PC-3 (cell line): ENCODE measurements at regions not wholly inside any gene's neighbourhood (a gene's known extent, or its start where the extent isn't known, plus 50 kb on each side); places are given as distances from the start of the nearest gene placed in this dataset.

ENCODE experiments used
- ATAC-seq: fragments of 200-7000 bp; cut with Tn5 transposase; 2 replicates; pipeline ENCODE4 v1.9.1; 2020; ENCODE audit warnings: mild to moderate bottlenecking, moderate library complexity
- BruUV-seq: library from RNA; stranded (reverse); fragments of 400-500 nt; replicated peaks from 2 replicates; lab custom pipeline; 2021; lab: Mats Ljungman, UMichigan
- CTCF ChIA-PET: fragments of 300-600 bp; sonication (Branson Sonifier 250); formaldehyde crosslinking; loops from one replicate; lab custom pipeline; 2022; ENCODE audit warnings: antibody characterized with exemption; lab: Charles Lee
- POLR2A ChIA-PET: fragments of 300-600 bp; sonication (Branson Sonifier 250); formaldehyde crosslinking; loops from one replicate; lab custom pipeline; 2022; ENCODE audit warnings: antibody characterized with exemption; ENCODE audit not compliant: unreplicated experiment; lab: Charles Lee
- DNase-seq: peaks from one replicate; pipeline ENCODE4 v3.0.0-alpha.2; 2015
- H2AFZ ChIP-seq: fragments of 300-600 bp; sonication (generic); 2 replicates; pipeline ENCODE4 v1.6.0; 2016; ENCODE audit warnings: antibody characterized with exemption, low read length
- H3F3A ChIP-seq: fragments of 300-600 bp; sonication (generic); one replicate; pipeline ENCODE4 v1.6.0; 2017; ENCODE audit warnings: antibody characterized with exemption, low read length, control low read depth, mild to moderate bottlenecking; ENCODE audit not compliant: unreplicated experiment
- H3K27ac ChIP-seq: fragments of 300-600 bp; sonication (generic); 2 replicates; pipeline ENCODE4 v1.5.1; 2016; ENCODE audit warnings: mild to moderate bottlenecking, low read length
- H3K27me3 ChIP-seq: fragments of 300-600 bp; sonication (generic); 2 replicates; pipeline ENCODE4 v1.6.1; 2016; ENCODE audit warnings: low read length, mixed read lengths
- H3K36me3 ChIP-seq: fragments of 300-600 bp; sonication (generic); 2 replicates; pipeline ENCODE4 v1.6.1; 2016; ENCODE audit warnings: low read depth, mixed run types, low read length, mixed read lengths
- H3K4me1 ChIP-seq: fragments of 300-600 bp; sonication (generic); 2 replicates; pipeline ENCODE4 v1.5.1; 2016; ENCODE audit warnings: low read length; ENCODE audit not compliant: insufficient read depth
- H3K4me2 ChIP-seq: fragments of 300-600 bp; sonication (generic); 2 replicates; pipeline ENCODE4 v1.6.0; 2016; ENCODE audit warnings: low read length
- H3K4me3 ChIP-seq: fragments of 300-600 bp; sonication (generic); 2 replicates; pipeline ENCODE4 v1.5.1; 2016; ENCODE audit warnings: mild to moderate bottlenecking, low read length, mixed read lengths
- H3K79me2 ChIP-seq: fragments of 300-600 bp; sonication (generic); 2 replicates; pipeline ENCODE4 v1.6.1; 2017; ENCODE audit warnings: low read length, mixed read lengths
- H3K9ac ChIP-seq: fragments of 300-600 bp; sonication (generic); 2 replicates; pipeline ENCODE4 v1.6.0; 2016; ENCODE audit warnings: mild to moderate bottlenecking, low read length
- H3K9me2 ChIP-seq: fragments of 300-600 bp; sonication (generic); replicated peaks from 2 replicates; pipeline ENCODE4 v1.6.1; 2016; ENCODE audit warnings: mixed run types, low read length, mixed read lengths
- H3K9me3 ChIP-seq: fragments of 300-600 bp; sonication (generic); 2 replicates; pipeline ENCODE4 v1.6.1; 2016; ENCODE audit warnings: low read length, mixed read lengths
- H4K20me1 ChIP-seq: fragments of 300-600 bp; sonication (generic); 2 replicates; pipeline ENCODE4 v1.6.1; 2016; ENCODE audit warnings: low read length, mixed read lengths
- EZH2 ChIP-seq: fragments of 300-600 bp; sonication (generic); IDR thresholded peaks from one replicate; pipeline ENCODE4 v1.6.1; 2017; ENCODE audit warnings: antibody characterized with exemption, mild to moderate bottlenecking, low read length; ENCODE audit not compliant: unreplicated experiment
- EZH2phosphoT487 ChIP-seq: fragments of 300-600 bp; sonication (generic); IDR thresholded peaks from 2 replicates; pipeline ENCODE4 v1.6.1; 2018; ENCODE audit warnings: mild to moderate bottlenecking, antibody characterized with exemption, low read length, borderline replicate concordance
- intact Hi-C: fragments of 100-400 bp; cut with micrococcal nuclease; formaldehyde crosslinking; loops from 2 replicates; pipeline ENCODE4 v1.9.0; 2023
- TF ChIP-seq, protein P1 (sequence below): fragments of 300-600 bp; sonication (generic); conservative IDR thresholded peaks from 2 replicates; pipeline ENCODE4 v1.5.1; 2017; ENCODE audit warnings: antibody characterized with exemption, low read depth, mild to moderate bottlenecking, low read length

DNA sequence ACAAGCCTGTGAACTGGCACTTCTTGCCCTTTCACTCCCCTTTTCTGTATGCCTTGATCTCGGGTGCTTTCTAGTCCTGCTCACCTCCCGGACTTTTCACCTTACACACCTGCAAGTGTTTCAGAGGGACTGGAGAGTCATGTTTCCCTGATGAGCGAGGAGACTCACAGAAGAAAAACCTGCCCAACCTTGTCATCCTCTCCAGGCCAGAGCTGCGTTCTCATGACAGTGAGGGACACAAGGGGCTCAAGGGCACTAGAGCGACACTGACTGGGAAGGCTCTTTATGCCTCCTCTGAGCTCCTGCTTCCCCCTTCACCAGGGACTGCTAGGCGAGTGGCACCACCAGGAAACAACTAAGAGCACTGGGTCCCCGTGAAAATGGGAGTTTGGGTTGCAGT is 376.9 kb upstream of the RPS23 start:
- H4K20me1 ChIP-seq, result no peaks in the 10 kb centered on the region
- BruUV-seq, result no TSS peak
- no peaks in the 10 kb centered on the region for H3K4me1 ChIP-seq
- intact Hi-C loops, result no loop called here
- H3K27me3 ChIP-seq, result no peaks in the 10 kb centered on the region
- no peaks in the 10 kb centered on the region for H3K36me3 ChIP-seq
- H3K4me3 ChIP-seq, result no peak overlapping the region
- no peak for ATAC-seq
- no peak overlapping the region for H3K27ac ChIP-seq
- TF ChIP-seq EZH2, result no peak
- H3K4me2 ChIP-seq, result no peak overlapping the region
- no peaks in the 10 kb centered on the region for H3K9me3 ChIP-seq
- no peak for DNase-seq
- no peak overlapping the region for H3K9ac ChIP-seq
- CTCF ChIA-PET, result no interaction called here
- H2AFZ ChIP-seq, result no peak overlapping the region
- no peaks in the 10 kb centered on the region for H3K79me2 ChIP-seq
- POLR2A ChIA-PET, result no interaction called here
- no peaks in the 10 kb centered on the region for H3K9me2 ChIP-seq
- H3F3A ChIP-seq, result no peaks in the 10 kb centered on the region

DNA sequence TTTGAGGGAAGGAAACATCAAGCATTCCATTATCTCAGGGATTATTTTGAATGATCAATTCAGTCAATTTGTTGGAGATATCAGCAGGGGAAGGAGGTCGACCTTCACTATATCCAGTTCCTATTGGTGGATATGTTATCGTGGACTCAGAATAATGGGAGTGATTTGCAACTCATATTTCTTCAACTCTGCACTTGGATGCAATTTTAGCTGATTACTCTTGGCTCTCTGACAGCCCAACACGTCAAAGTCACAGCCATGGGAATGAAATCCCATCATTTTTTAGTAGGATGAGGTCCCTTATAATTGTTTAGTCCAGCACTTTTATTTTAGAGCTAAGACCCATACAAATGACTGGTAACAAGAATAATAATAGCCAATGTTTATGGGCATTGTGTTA is 371.8 kb upstream of the RPS23 start:
- TF ChIP-seq EZH2 (no peak), EZH2phosphoT487 (no peak)
- TF ChIP-seq, protein P1, sequence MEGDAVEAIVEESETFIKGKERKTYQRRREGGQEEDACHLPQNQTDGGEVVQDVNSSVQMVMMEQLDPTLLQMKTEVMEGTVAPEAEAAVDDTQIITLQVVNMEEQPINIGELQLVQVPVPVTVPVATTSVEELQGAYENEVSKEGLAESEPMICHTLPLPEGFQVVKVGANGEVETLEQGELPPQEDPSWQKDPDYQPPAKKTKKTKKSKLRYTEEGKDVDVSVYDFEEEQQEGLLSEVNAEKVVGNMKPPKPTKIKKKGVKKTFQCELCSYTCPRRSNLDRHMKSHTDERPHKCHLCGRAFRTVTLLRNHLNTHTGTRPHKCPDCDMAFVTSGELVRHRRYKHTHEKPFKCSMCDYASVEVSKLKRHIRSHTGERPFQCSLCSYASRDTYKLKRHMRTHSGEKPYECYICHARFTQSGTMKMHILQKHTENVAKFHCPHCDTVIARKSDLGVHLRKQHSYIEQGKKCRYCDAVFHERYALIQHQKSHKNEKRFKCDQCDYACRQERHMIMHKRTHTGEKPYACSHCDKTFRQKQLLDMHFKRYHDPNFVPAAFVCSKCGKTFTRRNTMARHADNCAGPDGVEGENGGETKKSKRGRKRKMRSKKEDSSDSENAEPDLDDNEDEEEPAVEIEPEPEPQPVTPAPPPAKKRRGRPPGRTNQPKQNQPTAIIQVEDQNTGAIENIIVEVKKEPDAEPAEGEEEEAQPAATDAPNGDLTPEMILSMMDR, result no peak
- CTCF ChIA-PET, result no interaction called here
- H3K4me1 ChIP-seq, result 0 out of 2 replicates have a peak, but pooled peaks cover 2% of the 10 kb centered on the region
- H3F3A ChIP-seq, result no peaks in the 10 kb centered on the region
- H3K36me3 ChIP-seq, result no peaks in the 10 kb centered on the region
- no peaks in the 10 kb centered on the region for H3K9me3 ChIP-seq
- intact Hi-C loops, result no loop called here
- no peak overlapping the region for H2AFZ ChIP-seq
- no peaks in the 10 kb centered on the region for H3K9me2 ChIP-seq
- H3K27me3 ChIP-seq, result no peaks in the 10 kb centered on the region
- H3K9ac ChIP-seq, result no peak overlapping the region
- ATAC-seq (no peak), DNase-seq (no peak)
- POLR2A ChIA-PET, result no interaction called here
- no TSS peak for BruUV-seq
- no peak overlapping the region for H3K27ac ChIP-seq
- H3K4me3 ChIP-seq, result no peak overlapping the region
- H3K79me2 ChIP-seq, result no peaks in the 10 kb centered on the region
- no peaks in the 10 kb centered on the region for H4K20me1 ChIP-seq
- no peak overlapping the region for H3K4me2 ChIP-seq

DNA sequence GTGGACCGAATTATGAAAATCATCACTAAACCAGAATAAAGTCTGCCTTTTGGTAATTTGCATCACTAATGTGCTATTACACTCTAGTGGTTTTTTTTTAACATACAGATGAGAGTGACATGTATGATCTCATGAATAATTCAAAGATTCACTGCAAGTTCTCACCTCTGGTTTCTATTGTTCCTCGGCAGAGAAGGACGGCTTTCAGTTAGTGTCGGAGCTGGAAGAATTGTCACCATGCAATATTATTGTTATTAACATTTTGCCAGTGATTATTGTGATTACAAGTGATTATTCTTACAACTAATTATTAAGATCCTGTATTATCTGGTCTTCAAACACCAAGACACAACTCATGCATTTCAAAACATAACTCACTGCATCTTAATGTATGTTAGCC is 366.6 kb upstream of the RPS23 start:
- H3K4me3 ChIP-seq, result no peak overlapping the region
- H3K79me2 ChIP-seq, result no peaks in the 10 kb centered on the region
- intact Hi-C loops, result loop anchor here (5.0 kb wide), 3 partner anchors 108 to 348 kb away; no protein-coding TSS in a partner anchor
- H3K27me3 ChIP-seq, result no peaks in the 10 kb centered on the region
- H4K20me1 ChIP-seq, result no peaks in the 10 kb centered on the region
- H3K36me3 ChIP-seq, result no peaks in the 10 kb centered on the region
- ATAC-seq (no peak), DNase-seq (no peak)
- no peak overlapping the region for H3K4me2 ChIP-seq
- H3K9ac ChIP-seq, result no peak overlapping the region
- ChIA-PET CTCF (no interaction called here), POLR2A (interaction anchor here (0.6 kb wide), 1 partner anchor 19 kb away, joined by 4 read pairs; no protein-coding TSS in a partner anchor)
- H2AFZ ChIP-seq, result no peak overlapping the region
- no TSS peak for BruUV-seq
- no peaks in the 10 kb centered on the region for H3K9me3 ChIP-seq
- no peak overlapping the region for H3K27ac ChIP-seq
- H3K9me2 ChIP-seq, result no peaks in the 10 kb centered on the region
- peaks cover 17% of the 10 kb centered on the region for H3K4me1 ChIP-seq
- no peak for TF ChIP-seq EZH2
- TF ChIP-seq, protein P1, result no peak
- TF ChIP-seq EZH2phosphoT487, result no peak
- H3F3A ChIP-seq, result no peaks in the 10 kb centered on the region
